Common myeloid progenitor, CD34-positive (primary cell): ENCODE measurements at regions not wholly inside any gene's neighbourhood (a gene's known extent, or its start where the extent isn't known, plus 50 kb on each side); places are given as distances from the start of the nearest gene placed in this dataset.

ENCODE experiments used
- CTCF ChIA-PET: fragments of 350-600 bp; sonication (Branson Sonifier 250); formaldehyde crosslinking; loops from one replicate; lab custom pipeline; 2021; ENCODE audit warnings: antibody characterized with exemption; lab: Charles Lee
- POLR2A ChIA-PET: fragments of 350-600 bp; sonication (Branson Sonifier 250); formaldehyde crosslinking; loops from one replicate; lab custom pipeline; 2021; ENCODE audit warnings: antibody characterized with exemption; lab: Charles Lee
- DNase-seq, 3 donors: peaks; one replicate each; pipeline versions ENCODE4 v3.0.0 to v3.0.0-alpha.2; 2013
- H3K27ac ChIP-seq, 2 experiments: 1 replicate in 1 of 2; 2 replicates in 1 of 2; pipeline ENCODE4 v1.7.0; 2013; ENCODE audit warnings: inconsistent platforms in 2 of 2, low read length in 2 of 2, mild to moderate bottlenecking in 2 of 2, low read depth in 1 of 2, moderate library complexity in 1 of 2; ENCODE audit not compliant: severe bottlenecking in 2 of 2, insufficient read depth in 1 of 2, poor library complexity in 1 of 2
- H3K27me3 ChIP-seq, 5 experiments: replicated peaks in 2 of 5; 1 replicate in 3 of 5; 2 replicates in 2 of 5; pipeline versions ENCODE4 v1.6.1 to v1.7.0; 2013; ENCODE audit warnings: low read length in 4 of 5, mild to moderate bottlenecking in 2 of 5, moderate library complexity in 2 of 5, inconsistent platforms in 1 of 5; ENCODE audit not compliant: insufficient read depth in 5 of 5, control insufficient read depth in 4 of 5
- H3K36me3 ChIP-seq, 4 experiments: 1 replicate in 2 of 4; 2 replicates in 2 of 4; pipeline versions ENCODE4 v1.6.1 to v1.7.0; 2013; ENCODE audit warnings: low read length in 3 of 4, control low read depth in 1 of 4, mild to moderate bottlenecking in 1 of 4; ENCODE audit not compliant: control insufficient read depth in 4 of 4, insufficient read depth in 4 of 4
- H3K4me1 ChIP-seq, 4 experiments: 1 replicate in 3 of 4; 2 replicates in 1 of 4; pipeline versions ENCODE4 v1.6.1 to v1.7.1; 2013; ENCODE audit warnings: low read length in 3 of 4, mild to moderate bottlenecking in 3 of 4, control low read depth in 1 of 4, inconsistent platforms in 1 of 4, moderate library complexity in 1 of 4; ENCODE audit not compliant: control insufficient read depth in 4 of 4, insufficient read depth in 4 of 4; ENCODE audit errors: control extremely low read depth in 1 of 4
- H3K4me3 ChIP-seq, 7 experiments: 1 replicate in 4 of 7; 2 replicates in 3 of 7; pipeline versions ENCODE4 v1.5.1 to v1.7.0; 2013; ENCODE audit warnings: mild to moderate bottlenecking in 7 of 7, low read length in 6 of 7, moderate library complexity in 6 of 7, inconsistent platforms in 2 of 7, low read depth in 2 of 7, control low read depth in 1 of 7; ENCODE audit not compliant: insufficient read depth in 4 of 7, control insufficient read depth in 1 of 7; ENCODE audit errors: extremely low read depth in 1 of 7
- H3K9me3 ChIP-seq, 5 experiments: 1 replicate in 4 of 5; 2 replicates in 1 of 5; pipeline versions ENCODE4 v1.6.1 to v1.7.1; 2013; ENCODE audit warnings: low read length in 4 of 5, mild to moderate bottlenecking in 2 of 5, inconsistent platforms in 1 of 5, low read depth in 1 of 5, moderate library complexity in 1 of 5; ENCODE audit not compliant: control insufficient read depth in 4 of 5, insufficient read depth in 2 of 5; ENCODE audit errors: control extremely low read depth in 1 of 5
- WGBS: methylation state at CpG from one replicate; pipeline ENCODE4 v1.1.5; 2013; ENCODE audit not compliant: insufficient coverage; 5-methylcytosine and 5-hydroxymethylcytosine counted together

GRCh38 chr7:50206453-50207250 is 97.9 kb upstream of the IKZF1 start:
- no peak overlapping the region for H3K4me3 ChIP-seq
- no peaks in the 10 kb centered on the region for H3K27me3 ChIP-seq
- POLR2A ChIA-PET, result interaction anchor here (0.6 to 1.4 kb wide), 2 partner anchors 98 to 513 kb away, joined by 3 to 5 read pairs; partner anchors contain the start of gene IKZF1
- no peaks in the 10 kb centered on the region for H3K9me3 ChIP-seq
- no peak overlapping the region for H3K27ac ChIP-seq
- CTCF ChIA-PET, result interaction anchor here (0.7 to 8.4 kb wide), 43 partner anchors 10 to 473 kb away, joined by 3 to 172 read pairs (median 4); partner anchors contain the start of gene IKZF1
- H3K36me3 ChIP-seq, result no peaks in the 10 kb centered on the region
- 73% methylated on average over 13 of the region's 21 CpGs for WGBS
- peak; percentile 44 to 87 (median 84) for DNase-seq
- peaks cover 14 to 63% (median 45%) of the 10 kb centered on the region in 4 experiments for H3K4me1 ChIP-seq

- H3K27me3 ChIP-seq, result no peaks in the 10 kb centered on the region
- H3K36me3 ChIP-seq, result no peaks in the 10 kb centered on the region
- no peak overlapping the region for H3K27ac ChIP-seq
- ChIA-PET POLR2A (no interaction called here), CTCF (interaction anchor here (0.9 to 8.4 kb wide), 39 partner anchors 9 to 263 kb away, joined by 3 to 172 read pairs (median 5); partner anchors contain the start of gene IKZF1)
- H3K9me3 ChIP-seq, result no peaks in the 10 kb centered on the region
- no peak overlapping the region for H3K4me3 ChIP-seq
- 100% methylated on average over 2 of the region's 7 CpGs for WGBS
- DNase-seq, result no peak
- H3K4me1 ChIP-seq, result peaks cover 10 to 54% (median 42%) of the 10 kb centered on the region in 4 experiments
These were observed 99.5 kb upstream of the IKZF1 start for GRCh38 chr7:50205011-50205410.

- peaks cover 11 to 54% (median 46%) of the 10 kb centered on the region in 4 experiments for H3K4me1 ChIP-seq
- H3K36me3 ChIP-seq, result no peaks in the 10 kb centered on the region
- no peaks in the 10 kb centered on the region for H3K27me3 ChIP-seq
- H3K27ac ChIP-seq, result no peak overlapping the region
- WGBS, result 27% methylated on average over 3 of the region's 5 CpGs
- ChIA-PET CTCF (interaction anchor here (0.9 to 8.4 kb wide), 23 partner anchors 9 to 214 kb away, joined by 3 to 172 read pairs (median 7); partner anchors contain the start of gene IKZF1), POLR2A (no interaction called here)
- no peaks in the 10 kb centered on the region for H3K9me3 ChIP-seq
- DNase-seq, result peak in 2 of 3 donors; percentile 39 to 57
- H3K4me3 ChIP-seq, result no peak overlapping the region
These were observed 99.9 kb upstream of the IKZF1 start for GRCh38 chr7:50204581-50204980.

GRCh38 chr7:50203521-50203920 is 101.0 kb upstream of the IKZF1 start:
- Histone ChIP-seq H3K4me3 (no peak overlapping the region), H3K9me3 (no peaks in the 10 kb centered on the region), H3K4me1 (peaks cover 10 to 54% (median 49%) of the 10 kb centered on the region in 4 experiments), H3K27me3 (no peaks in the 10 kb centered on the region), H3K36me3 (no peaks in the 10 kb centered on the region), H3K27ac (no peak overlapping the region)
- ChIA-PET CTCF (interaction anchor here (0.7 to 8.4 kb wide), 14 partner anchors 9 to 215 kb away, joined by 3 to 172 read pairs (median 4); no protein-coding TSS in a partner anchor), POLR2A (no interaction called here)
- WGBS, result 91% methylated on average over 4 of the region's 4 CpGs
- no peak for DNase-seq

- Histone ChIP-seq H3K4me1 (peaks cover 10 to 40% (median 38%) of the 10 kb centered on the region in 4 experiments), H3K36me3 (no peaks in the 10 kb centered on the region), H3K9me3 (no peaks in the 10 kb centered on the region), H3K4me3 (no peak overlapping the region), H3K27ac (no peak overlapping the region), H3K27me3 (no peaks in the 10 kb centered on the region)
- ChIA-PET CTCF (interaction anchor here (0.8 to 8.4 kb wide), 15 partner anchors 10 to 217 kb away, joined by 3 to 172 read pairs (median 4); no protein-coding TSS in a partner anchor), POLR2A (no interaction called here)
- whole genome bisulfite sequencing, result no CpG with 5 or more reads among the region's 1 CpG
- no peak for DNase-seq
These were observed 102.4 kb upstream of the IKZF1 start for GRCh38 chr7:50202052-50202555.

- no peak overlapping the region for H3K27ac ChIP-seq
- ChIA-PET CTCF (interaction anchor here (1.1 kb wide), 1 partner anchor 163 kb away, joined by 3 read pairs; no protein-coding TSS in a partner anchor), POLR2A (no interaction called here)
- no peaks in the 10 kb centered on the region for H3K9me3 ChIP-seq
- no peak for DNase-seq
- no peaks in the 10 kb centered on the region for H3K27me3 ChIP-seq
- WGBS, result 30% methylated on average over 4 of the region's 5 CpGs
- H3K36me3 ChIP-seq, result no peaks in the 10 kb centered on the region
- H3K4me3 ChIP-seq, result no peak overlapping the region
- H3K4me1 ChIP-seq, result peaks cover 6 to 24% (median 21%) of the 10 kb centered on the region in 4 experiments
These were observed 104.7 kb upstream of the IKZF1 start for GRCh38 chr7:50199824-50200223.
